ACC112 (cell line): ENCODE measurements at regions not wholly inside any gene's neighbourhood (a gene's known extent, or its start where the extent isn't known, plus 50 kb on each side); places are given as distances from the start of the nearest gene placed in this dataset.
A peak's percentile ranks its signal among the peaks of the same experiment; 100 is the strongest.
"Not testable (repeated sequence)": the region's sequence is repeated elsewhere in the genome, so short reads cannot be mapped to it uniquely, and the experiment has no call there.

Source experiments
- H2AFZ ChIP-seq: fragments of 200-600 bp; sonication (generic); one replicate; pipeline ENCODE4 v1.6.0; 2017; ENCODE audit warnings: antibody characterized with exemption, low read length; ENCODE audit not compliant: unreplicated experiment
- H3K27ac ChIP-seq: fragments of 200-600 bp; sonication (generic); 2 replicates; pipeline ENCODE4 v1.5.1; 2014; ENCODE audit warnings: low read depth, mild to moderate bottlenecking, antibody characterized with exemption, low read length, moderate library complexity
- H3K27me3 ChIP-seq: fragments of 200-600 bp; sonication (generic); 2 replicates; pipeline ENCODE4 v1.6.1; 2014; ENCODE audit warnings: mild to moderate bottlenecking, antibody characterized with exemption, low read length, moderate library complexity, mixed read lengths; ENCODE audit not compliant: insufficient read depth
- H3K36me3 ChIP-seq: fragments of 200-600 bp; sonication (generic); 2 replicates; pipeline ENCODE4 v1.6.1; 2016; ENCODE audit warnings: mild to moderate bottlenecking, antibody characterized with exemption, low read length, moderate library complexity, mixed read lengths; ENCODE audit not compliant: insufficient read depth
- H3K4me1 ChIP-seq: fragments of 200-600 bp; sonication (generic); one replicate; pipeline ENCODE4 v1.6.1; 2016; ENCODE audit warnings: low read length, mixed read lengths; ENCODE audit not compliant: insufficient read depth, unreplicated experiment, control insufficient read depth
- H3K4me3 ChIP-seq: fragments of 200-600 bp; sonication (generic); 2 replicates; pipeline ENCODE4 v1.5.1; 2014; ENCODE audit warnings: mild to moderate bottlenecking, low read depth, low read length
- H3K79me2 ChIP-seq: fragments of 200-600 bp; sonication (generic); one replicate; pipeline ENCODE4 v1.6.0; 2016; ENCODE audit warnings: low read length; ENCODE audit not compliant: control insufficient read depth, unreplicated experiment, insufficient read depth

DNA sequence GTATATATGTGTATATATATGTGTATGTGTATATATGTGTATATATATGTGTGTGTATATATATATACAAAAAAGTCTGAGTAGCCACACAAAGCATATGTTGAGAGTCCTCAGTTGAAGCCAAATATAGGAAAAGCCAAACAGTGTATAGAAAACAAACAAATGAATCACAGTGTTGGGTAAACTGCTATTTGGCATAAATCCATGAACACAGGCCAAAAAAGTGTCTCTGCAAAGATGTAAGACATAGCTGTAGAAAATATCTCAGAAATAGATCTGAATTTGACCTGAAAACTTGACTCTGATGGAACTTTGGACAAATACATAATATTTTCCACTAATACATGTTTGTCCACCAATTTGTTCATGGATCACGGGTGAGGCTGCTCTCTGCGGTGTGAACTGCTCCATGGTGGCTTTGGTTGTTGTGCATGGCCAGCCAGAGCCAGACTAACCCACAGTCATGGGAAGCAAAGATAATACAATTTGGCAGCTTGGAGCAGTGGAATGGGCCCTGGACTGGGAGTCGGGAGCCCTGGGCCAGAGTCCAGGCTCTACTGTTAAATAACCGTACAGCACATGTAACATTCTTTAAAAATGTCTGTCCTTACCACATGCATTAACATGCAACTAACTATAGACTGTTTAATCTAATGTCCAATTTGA lies 76.9 kb upstream of the EED start:
- H3K27me3 ChIP-seq = no peaks in the 10 kb centered on the region
- no peaks in the 10 kb centered on the region for H3K36me3 ChIP-seq
- H3K27ac ChIP-seq = no peak overlapping the region
- no peak overlapping the region for H2AFZ ChIP-seq
- no peak overlapping the region for H3K4me3 ChIP-seq
- H3K79me2 ChIP-seq = no peaks in the 10 kb centered on the region
- peaks cover 9% of the 10 kb centered on the region for H3K4me1 ChIP-seq

- not testable (repeated sequence) for H3K79me2 ChIP-seq, H3K36me3 ChIP-seq, H3K27me3 ChIP-seq, H3K27ac ChIP-seq, H2AFZ ChIP-seq, H3K4me3 ChIP-seq
- H3K4me1 ChIP-seq = peaks cover 22% of the 10 kb centered on the region
Measured at GRCh38 chr11:86166287-86166686, 78.3 kb upstream of the EED start.

GRCh38 chr11:86164106-86164505 lies 80.4 kb upstream of the EED start:
- Histone ChIP-seq H3K79me2 (no peaks in the 10 kb centered on the region), H3K4me3 (no peak overlapping the region), H3K27ac (no peak overlapping the region)

GRCh38 chr11:86163221-86163876 lies 81.2 kb upstream of the EED start:
- not testable (repeated sequence) for H3K79me2 ChIP-seq, H3K27me3 ChIP-seq, H3K4me3 ChIP-seq, H3K36me3 ChIP-seq
- Histone ChIP-seq H3K4me1 (peaks cover 23% of the 10 kb centered on the region), H2AFZ (peak overlapping the region; percentile 75), H3K27ac (peak overlapping the region; percentile 25; the same call in 1 of the 2 replicates)

More at GRCh38 chr11:86164106-86164505, 80.4 kb upstream of the EED start:
- Histone ChIP-seq H3K36me3 (no peaks in the 10 kb centered on the region), H3K27me3 (no peaks in the 10 kb centered on the region), H2AFZ (no peak overlapping the region), H3K4me1 (peaks cover 23% of the 10 kb centered on the region)

DNA sequence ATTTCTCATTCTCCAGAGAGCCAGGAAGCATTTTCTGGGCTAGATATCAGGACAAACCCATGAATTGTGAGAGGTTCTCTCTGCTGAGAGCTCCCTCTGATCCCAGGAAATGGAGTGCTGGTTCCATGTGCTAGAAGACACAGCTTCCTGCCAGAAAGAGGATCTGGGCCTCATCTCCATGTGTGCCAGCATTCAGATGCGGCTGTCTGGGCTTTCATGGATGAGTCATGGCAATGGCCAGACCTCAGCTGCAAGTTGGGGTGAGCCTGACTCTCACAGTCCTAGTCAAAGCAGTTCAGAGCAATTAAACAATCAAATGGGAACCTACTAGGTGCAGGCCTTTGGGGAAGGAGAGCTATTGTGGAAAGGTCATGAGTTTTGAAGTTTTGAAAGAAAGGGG lies 82.3 kb upstream of the EED start:
- Histone ChIP-seq H2AFZ (peak overlapping the region; percentile 100), H3K27ac (peak overlapping the region; percentile 54), H3K4me1 (peaks cover 23% of the 10 kb centered on the region)

DNA sequence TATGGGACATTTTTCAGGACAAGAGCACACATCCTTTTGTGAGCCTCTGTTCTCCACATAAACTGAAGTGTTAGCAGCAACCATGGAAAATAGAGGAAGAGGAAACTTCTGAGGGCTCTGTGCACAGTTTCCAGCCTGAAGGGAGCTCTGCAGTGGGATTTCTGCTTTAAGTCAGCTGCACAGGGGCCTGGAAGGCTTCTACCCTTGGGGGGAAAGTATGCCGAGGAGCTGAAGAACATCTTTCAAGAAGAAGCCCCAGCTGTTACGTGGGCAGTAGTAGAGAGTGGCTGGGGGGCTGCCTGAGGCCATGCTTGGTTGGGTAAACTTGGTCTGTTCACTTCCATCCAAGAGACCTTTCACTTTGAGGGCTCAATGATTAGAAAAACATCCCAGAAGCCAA lies 82.7 kb upstream of the EED start:
- peak overlapping the region; percentile 100 for H2AFZ ChIP-seq
- H3K36me3 ChIP-seq = no peaks in the 10 kb centered on the region
- H3K4me3 ChIP-seq = peak overlapping the region; percentile 24; the same call in 1 of the 2 replicates
- no peaks in the 10 kb centered on the region for H3K79me2 ChIP-seq
- H3K27me3 ChIP-seq = no peaks in the 10 kb centered on the region
- peak overlapping the region; percentile 54 for H3K27ac ChIP-seq
- peaks cover 23% of the 10 kb centered on the region for H3K4me1 ChIP-seq

More for the DNA sequence above, 82.3 kb upstream of the EED start:
- Histone ChIP-seq H3K36me3 (no peaks in the 10 kb centered on the region), H3K79me2 (no peaks in the 10 kb centered on the region), H3K4me3 (peak overlapping the region; percentile 24; the same call in 1 of the 2 replicates), H3K27me3 (no peaks in the 10 kb centered on the region)

DNA sequence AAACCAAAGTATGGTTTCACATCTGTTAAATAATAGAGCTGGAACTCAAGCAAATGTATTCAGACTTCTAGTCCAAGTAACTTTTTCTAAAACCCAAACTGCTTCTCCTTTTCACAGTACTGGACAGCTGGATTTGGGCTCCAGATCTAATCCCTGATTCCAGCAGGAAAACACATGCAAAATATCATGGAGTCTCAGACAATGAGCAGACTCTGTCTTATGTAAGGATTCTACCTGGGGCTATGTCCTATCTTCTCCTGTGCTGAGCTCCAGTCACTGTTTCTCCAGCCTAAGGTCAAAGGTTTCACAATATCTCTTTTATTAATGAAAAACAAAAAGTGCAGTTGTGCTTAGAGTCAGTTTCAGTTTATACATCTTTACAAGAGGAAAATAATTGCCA lies 83.2 kb upstream of the EED start:
- no peaks in the 10 kb centered on the region for H3K79me2 ChIP-seq
- H3K27me3 ChIP-seq = no peaks in the 10 kb centered on the region
- no peak overlapping the region for H3K4me3 ChIP-seq
- no peak overlapping the region for H3K27ac ChIP-seq
- H3K36me3 ChIP-seq = no peaks in the 10 kb centered on the region
- peak overlapping the region; percentile 100 for H2AFZ ChIP-seq
- peaks cover 23% of the 10 kb centered on the region for H3K4me1 ChIP-seq

DNA sequence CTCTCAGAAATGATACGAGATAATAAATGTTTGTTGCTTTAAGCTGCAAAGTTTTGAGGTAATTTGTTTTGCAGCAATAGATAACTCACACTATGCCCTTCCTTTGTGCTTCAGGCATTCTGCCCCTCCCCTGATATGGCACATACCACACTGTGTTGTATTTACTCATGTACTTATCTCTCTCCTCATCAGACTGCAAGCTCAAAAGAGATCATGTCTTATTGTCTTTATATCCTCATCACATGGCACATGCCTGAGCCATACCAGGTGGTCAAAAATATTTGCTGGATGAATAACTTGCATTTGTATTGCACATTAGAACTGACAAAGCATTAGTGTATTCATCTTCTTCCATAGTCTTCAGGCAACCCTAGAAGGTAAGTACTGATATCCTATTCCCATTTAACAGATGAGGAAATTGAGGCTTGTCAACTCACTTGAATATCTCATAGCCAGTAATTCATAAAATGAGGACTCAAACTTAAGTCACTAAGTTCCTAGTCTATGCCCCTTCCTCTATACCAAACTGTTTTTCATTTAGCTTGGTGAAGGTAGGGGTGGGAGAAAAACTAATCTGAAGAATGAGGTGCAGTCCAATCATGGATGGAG lies 83.9 kb upstream of the EED start:
- Histone ChIP-seq H3K4me1 (peaks cover 23% of the 10 kb centered on the region), H2AFZ (no peak overlapping the region), H3K79me2 (no peaks in the 10 kb centered on the region), H3K36me3 (no peaks in the 10 kb centered on the region), H3K27me3 (no peaks in the 10 kb centered on the region), H3K27ac (no peak overlapping the region), H3K4me3 (no peak overlapping the region)

GRCh38 chr11:86159581-86159891 lies 85.0 kb upstream of the EED start:
- Histone ChIP-seq H3K4me1 (peaks cover 23% of the 10 kb centered on the region), H3K27me3 (no peaks in the 10 kb centered on the region), H3K4me3 (no peak overlapping the region), H3K36me3 (no peaks in the 10 kb centered on the region), H3K27ac (no peak overlapping the region), H3K79me2 (no peaks in the 10 kb centered on the region), H2AFZ (no peak overlapping the region)

GRCh38 chr11:86158704-86159580 lies 85.6 kb upstream of the EED start:
- Histone ChIP-seq H3K27me3 (no peaks in the 10 kb centered on the region), H3K27ac (no peak overlapping the region), H3K79me2 (no peaks in the 10 kb centered on the region), H3K4me3 (no peak overlapping the region), H2AFZ (no peak overlapping the region), H3K36me3 (no peaks in the 10 kb centered on the region), H3K4me1 (peaks cover 23% of the 10 kb centered on the region)
